ENCODE measurements at regions not wholly inside any gene's neighbourhood (a gene's known extent, or its start where the extent isn't known, plus 50 kb on each side); places are given as distances from the start of the nearest gene placed in this dataset.

GRCh38 chr15:47616876-47617275 lies 100.4 kb upstream of the SEMA6D start:
- TF ChIP-seq CTCF (IDR thresholded peaks at IDR 0.05; ENCODE audit: low read depth, low read length), result no peak
- TF ChIP-seq POLR2A (IDR thresholded peaks at IDR 0.05; ENCODE audit: extremely low read depth, insufficient read length), result no peak
- TF ChIP-seq, protein P1, sequence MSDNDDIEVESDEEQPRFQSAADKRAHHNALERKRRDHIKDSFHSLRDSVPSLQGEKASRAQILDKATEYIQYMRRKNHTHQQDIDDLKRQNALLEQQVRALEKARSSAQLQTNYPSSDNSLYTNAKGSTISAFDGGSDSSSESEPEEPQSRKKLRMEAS (IDR thresholded peaks at IDR 0.05; ENCODE audit: low read depth, low read length), result no peak
